AG04449 (cell line): ENCODE measurements at regions not wholly inside any gene's neighbourhood (a gene's known extent, or its start where the extent isn't known, plus 50 kb on each side); places are given as distances from the start of the nearest gene placed in this dataset.

Experiments used
- CTCF ChIA-PET: fragments of 350-600 bp; formaldehyde crosslinking; extraction: SDS; loops from one replicate; lab custom pipeline; 2021; ENCODE audit warnings: antibody characterized with exemption; lab: Yijun Ruan, JAX
- POLR2A ChIA-PET: fragments of 400-600, 350-600 bp; formaldehyde crosslinking; extraction: SDS; loops from one replicate; lab custom pipeline; 2020; ENCODE audit warnings: antibody characterized with exemption, inconsistent platforms; lab: Yijun Ruan, JAX
- DNase-seq: peaks from one replicate; pipeline ENCODE4 v3.0.0-alpha.2; 2010; ENCODE audit warnings: low read depth, low spot score
- H3K4me3 ChIP-seq: 2 replicates; pipeline ENCODE4 v1.5.1; 2011; ENCODE audit warnings: low read depth, mild to moderate bottlenecking, control low read depth, low read length
- TF ChIP-seq, protein P1 (sequence below): IDR thresholded peaks from one replicate; pipeline ENCODE4 v1.5.1; 2011; ENCODE audit warnings: mild to moderate bottlenecking, moderate library complexity, low read length, control low read depth, inconsistent platforms; ENCODE audit not compliant: insufficient read depth; ENCODE audit errors: missing control alignments

DNA sequence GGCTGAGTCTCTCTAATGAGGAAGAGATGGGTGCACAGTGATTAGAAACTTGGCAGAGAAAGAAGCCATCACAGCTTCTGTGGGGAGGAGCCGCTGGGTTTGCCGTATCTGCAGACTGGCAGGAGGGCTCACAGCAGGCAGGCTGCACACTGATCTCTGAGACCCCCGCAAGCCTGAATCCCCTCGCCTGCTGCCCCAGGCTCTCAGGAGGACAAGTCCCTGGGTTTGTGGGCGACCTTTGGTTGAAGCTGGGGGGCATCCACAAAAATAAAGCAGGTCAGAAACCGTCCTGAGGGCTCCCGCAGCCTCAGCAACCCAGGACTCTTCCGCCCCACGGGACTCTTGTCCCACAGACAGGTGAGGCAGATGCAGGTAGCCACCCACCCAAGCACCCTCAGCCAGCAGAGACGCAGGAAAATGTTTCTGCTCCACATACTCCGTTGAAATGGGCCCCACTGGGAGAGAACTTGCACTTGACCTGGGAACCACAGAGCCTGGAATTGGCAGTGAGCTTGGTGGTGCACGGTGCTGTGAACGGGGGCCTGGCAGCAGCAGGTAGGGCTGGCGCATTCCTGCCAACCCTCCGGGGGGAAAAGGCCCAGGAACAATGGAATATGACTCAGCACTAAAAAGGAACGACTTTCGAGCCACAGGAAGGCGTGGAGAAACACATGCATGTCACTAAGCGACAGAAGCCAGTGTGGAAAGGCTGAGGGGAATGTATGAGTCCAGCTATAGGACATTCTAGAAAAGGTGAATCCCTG is 89.9 kb downstream of the YTHDF1 start:
- no peak for DNase-seq
- ChIA-PET POLR2A (no interaction called here), CTCF (no interaction called here)
- H3K4me3 ChIP-seq = no peak overlapping the region
- TF ChIP-seq, protein P1, sequence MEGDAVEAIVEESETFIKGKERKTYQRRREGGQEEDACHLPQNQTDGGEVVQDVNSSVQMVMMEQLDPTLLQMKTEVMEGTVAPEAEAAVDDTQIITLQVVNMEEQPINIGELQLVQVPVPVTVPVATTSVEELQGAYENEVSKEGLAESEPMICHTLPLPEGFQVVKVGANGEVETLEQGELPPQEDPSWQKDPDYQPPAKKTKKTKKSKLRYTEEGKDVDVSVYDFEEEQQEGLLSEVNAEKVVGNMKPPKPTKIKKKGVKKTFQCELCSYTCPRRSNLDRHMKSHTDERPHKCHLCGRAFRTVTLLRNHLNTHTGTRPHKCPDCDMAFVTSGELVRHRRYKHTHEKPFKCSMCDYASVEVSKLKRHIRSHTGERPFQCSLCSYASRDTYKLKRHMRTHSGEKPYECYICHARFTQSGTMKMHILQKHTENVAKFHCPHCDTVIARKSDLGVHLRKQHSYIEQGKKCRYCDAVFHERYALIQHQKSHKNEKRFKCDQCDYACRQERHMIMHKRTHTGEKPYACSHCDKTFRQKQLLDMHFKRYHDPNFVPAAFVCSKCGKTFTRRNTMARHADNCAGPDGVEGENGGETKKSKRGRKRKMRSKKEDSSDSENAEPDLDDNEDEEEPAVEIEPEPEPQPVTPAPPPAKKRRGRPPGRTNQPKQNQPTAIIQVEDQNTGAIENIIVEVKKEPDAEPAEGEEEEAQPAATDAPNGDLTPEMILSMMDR = no peak

DNA sequence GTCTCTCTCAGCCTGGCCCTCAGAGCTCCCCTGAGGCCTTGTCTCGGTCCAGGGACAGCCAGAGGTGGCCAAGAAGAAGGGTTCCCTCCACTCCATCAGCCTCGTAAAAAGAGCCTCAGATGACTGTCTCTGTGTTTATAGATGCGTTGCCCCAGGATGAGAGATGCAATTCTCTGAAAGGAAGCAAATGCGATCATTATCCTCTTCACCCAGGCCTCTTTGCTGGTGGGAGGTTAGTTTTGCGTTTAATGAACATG is 90.4 kb downstream of the YTHDF1 start:
- CTCF ChIA-PET = no interaction called here
- no peak for DNase-seq
- H3K4me3 ChIP-seq = no peak overlapping the region
- POLR2A ChIA-PET = no interaction called here
- TF ChIP-seq, protein P1 = no peak

DNA sequence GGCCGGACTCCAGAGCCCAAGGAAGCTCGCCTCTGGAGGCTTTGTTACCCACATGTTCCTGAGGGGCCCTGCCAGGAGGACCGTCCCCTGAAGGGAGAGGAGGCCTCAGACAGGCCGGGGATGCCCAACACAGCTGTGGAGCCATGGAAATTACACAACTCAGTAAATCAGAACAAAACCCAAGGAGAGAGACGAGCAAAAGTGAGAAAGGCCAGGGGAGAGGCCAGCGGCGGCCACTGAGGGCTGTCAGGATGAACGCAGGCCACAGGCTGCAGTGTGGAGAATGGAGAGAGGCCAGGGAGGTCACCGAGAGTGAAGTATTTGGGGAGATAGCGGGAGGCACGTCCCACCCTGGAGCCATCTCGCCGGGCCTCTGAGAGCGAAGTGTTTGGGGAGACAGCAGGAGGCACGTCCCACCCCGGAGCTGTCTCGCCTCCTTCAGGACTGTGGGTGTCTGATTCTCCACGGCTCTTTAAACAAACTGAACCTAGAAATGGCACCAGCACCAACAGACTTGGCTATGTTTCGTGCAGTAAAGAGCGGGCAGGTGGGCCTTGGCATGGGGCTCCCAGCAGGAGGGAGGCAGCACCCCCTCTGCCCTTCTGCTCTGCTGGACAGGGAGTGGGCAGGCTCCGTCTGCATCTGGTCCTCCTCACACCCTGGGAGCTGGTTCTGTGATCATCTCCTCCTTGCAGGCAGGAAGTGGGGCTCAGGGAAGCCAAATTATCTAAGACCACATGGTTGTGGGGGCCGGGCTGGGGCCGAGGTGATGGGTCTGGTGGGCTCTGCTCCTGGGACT is 91.0 kb downstream of the YTHDF1 start:
- no peak for DNase-seq
- CTCF ChIA-PET = no interaction called here
- TF ChIP-seq, protein P1 = no peak
- POLR2A ChIA-PET = no interaction called here
- H3K4me3 ChIP-seq = no peak overlapping the region

DNA sequence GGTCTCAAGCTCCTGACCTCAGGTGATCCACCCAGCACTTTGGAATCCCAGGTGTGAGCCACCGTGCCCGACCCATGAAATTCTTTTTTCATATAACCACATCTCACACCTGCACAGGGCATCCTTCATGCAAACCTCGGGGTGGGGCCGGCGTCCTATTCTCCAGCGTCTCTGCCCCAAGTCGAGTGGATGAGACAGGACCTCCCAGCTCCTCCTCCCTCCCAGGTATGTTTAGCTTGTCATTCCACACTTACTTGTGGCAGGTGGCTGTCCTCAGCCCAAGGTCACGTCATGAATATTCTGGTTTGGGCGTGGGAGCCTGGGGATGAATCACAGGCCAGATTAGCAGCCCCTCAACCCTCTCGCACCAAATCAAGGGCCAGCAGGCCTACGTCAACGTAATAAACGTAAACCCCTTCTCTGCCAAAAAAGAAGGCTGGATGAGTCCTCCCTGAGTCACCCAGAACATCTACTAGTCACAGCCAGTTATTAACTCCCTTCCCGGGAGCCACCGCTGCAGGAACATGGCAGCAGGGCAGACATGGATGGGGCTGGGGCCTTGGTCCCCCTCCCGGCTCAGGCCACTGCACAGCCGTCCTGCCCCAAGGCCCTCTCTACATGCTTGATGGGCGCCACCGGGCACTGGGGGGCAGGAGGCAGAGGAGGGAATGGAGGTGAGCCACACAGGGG is 91.7 kb downstream of the YTHDF1 start:
- POLR2A ChIA-PET = no interaction called here
- DNase-seq = no peak
- TF ChIP-seq, protein P1 = no peak
- H3K4me3 ChIP-seq = no peak overlapping the region
- CTCF ChIA-PET = no interaction called here

DNA sequence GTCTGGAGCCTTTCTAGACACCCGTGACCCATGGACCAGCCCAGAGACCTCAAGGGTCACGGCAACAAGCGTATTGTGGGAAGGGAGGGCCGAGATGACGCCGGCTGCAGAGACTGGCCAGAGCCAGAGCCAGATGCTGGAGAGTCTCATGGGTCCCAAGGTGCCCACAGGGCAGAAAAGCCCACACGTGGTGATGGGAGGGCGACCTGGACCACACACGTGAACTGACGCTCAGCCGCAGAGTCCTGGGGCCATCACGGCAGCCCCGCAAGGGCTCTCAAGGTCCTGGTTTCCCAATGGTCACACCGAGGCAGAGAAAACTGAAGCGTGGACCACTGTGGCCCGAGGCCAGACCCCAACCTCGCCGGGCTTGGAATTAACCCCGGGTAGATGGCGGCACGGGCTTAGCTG is 92.6 kb downstream of the YTHDF1 start:
- TF ChIP-seq, protein P1 = no peak
- no peak overlapping the region for H3K4me3 ChIP-seq
- CTCF ChIA-PET = no interaction called here
- POLR2A ChIA-PET = no interaction called here
- DNase-seq = no peak

DNA sequence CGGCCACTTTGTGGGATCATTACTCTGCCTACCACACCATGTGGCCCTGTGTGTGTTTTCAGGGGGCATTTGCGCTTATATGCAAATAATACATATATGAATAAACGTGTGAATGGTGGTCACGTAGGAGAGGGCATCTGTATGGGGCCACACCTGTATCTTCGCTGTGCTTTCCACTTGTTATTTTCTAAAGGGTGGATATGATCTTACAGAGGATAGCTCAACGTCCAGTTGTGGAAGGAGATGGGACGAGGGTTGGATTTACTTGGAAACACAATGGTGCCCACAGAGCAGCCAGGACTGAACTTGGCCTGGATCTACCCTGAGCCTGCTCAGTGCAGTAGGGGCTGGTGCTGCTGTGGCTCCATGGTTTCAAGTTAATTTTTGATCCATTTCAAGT is 93.3 kb downstream of the YTHDF1 start:
- no peak overlapping the region for H3K4me3 ChIP-seq
- DNase-seq = no peak
- POLR2A ChIA-PET = no interaction called here
- TF ChIP-seq, protein P1 = no peak
- CTCF ChIA-PET = no interaction called here
